Adrenal gland (tissue), 5 donors: ENCODE measurements at regions not wholly inside any gene's neighbourhood (a gene's known extent, or its start where the extent isn't known, plus 50 kb on each side); places are given as distances from the start of the nearest gene placed in this dataset.

Source experiments
- POLR2A ChIP-seq, 2 donors: fragments of 450-650 bp; IDR thresholded peaks; one replicate each; pipeline ENCODE4 v1.6.1; 2017; ENCODE audit warnings: antibody characterized with exemption in 2 of 2, mild to moderate bottlenecking in 2 of 2, moderate library complexity in 1 of 2
- TF ChIP-seq, protein P1 (sequence below), 6 experiments: fragments of 450-650 bp in 4 of 6; fragments of 200-600 bp in 2 of 6; sonication (generic) in 1 of 6; IDR thresholded peaks; 1 replicate in 5 of 6; 2 replicates in 1 of 6; pipeline versions ENCODE4 v1.5.1 to v1.8.0; 2016 to 2021; ENCODE audit warnings: antibody characterized with exemption in 6 of 6, mild to moderate bottlenecking in 2 of 6, moderate library complexity in 1 of 6
- donor health status: DM: no; HTN: no; CAD: no.

DNA sequence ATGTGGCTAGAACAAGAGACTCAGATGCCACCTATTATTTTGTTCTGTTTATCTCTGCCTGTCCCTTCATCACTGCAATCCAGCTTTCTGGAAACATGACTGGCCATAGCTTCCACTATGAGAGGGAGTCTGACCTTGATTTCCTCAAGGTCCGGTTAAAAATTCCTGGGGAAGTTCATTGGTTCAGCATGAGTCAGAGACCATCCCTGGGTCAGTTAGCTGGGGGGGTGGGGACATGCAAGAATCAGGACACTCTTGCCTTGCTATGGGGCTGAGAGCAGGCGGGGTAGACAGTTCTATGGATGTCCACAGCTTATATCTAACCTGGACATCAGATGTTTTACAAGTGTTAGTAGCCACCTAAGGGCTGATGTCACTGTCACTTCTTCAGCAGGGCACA, 81.1 kb downstream of the TENT5C start:
- TF ChIP-seq, protein P1, sequence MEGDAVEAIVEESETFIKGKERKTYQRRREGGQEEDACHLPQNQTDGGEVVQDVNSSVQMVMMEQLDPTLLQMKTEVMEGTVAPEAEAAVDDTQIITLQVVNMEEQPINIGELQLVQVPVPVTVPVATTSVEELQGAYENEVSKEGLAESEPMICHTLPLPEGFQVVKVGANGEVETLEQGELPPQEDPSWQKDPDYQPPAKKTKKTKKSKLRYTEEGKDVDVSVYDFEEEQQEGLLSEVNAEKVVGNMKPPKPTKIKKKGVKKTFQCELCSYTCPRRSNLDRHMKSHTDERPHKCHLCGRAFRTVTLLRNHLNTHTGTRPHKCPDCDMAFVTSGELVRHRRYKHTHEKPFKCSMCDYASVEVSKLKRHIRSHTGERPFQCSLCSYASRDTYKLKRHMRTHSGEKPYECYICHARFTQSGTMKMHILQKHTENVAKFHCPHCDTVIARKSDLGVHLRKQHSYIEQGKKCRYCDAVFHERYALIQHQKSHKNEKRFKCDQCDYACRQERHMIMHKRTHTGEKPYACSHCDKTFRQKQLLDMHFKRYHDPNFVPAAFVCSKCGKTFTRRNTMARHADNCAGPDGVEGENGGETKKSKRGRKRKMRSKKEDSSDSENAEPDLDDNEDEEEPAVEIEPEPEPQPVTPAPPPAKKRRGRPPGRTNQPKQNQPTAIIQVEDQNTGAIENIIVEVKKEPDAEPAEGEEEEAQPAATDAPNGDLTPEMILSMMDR (IDR thresholded peaks at IDR 0.05), result no peak
- TF ChIP-seq POLR2A (IDR thresholded peaks at IDR 0.05), result no peak
